MM.1S (cell line): ENCODE measurements at regions not wholly inside any gene's neighbourhood (a gene's known extent, or its start where the extent isn't known, plus 50 kb on each side); places are given as distances from the start of the nearest gene placed in this dataset.

Source experiments
- CTCF ChIP-seq: fragments of 300-600 bp; sonication (generic); IDR thresholded peaks from 2 replicates; pipeline ENCODE4 v1.5.1; 2016; ENCODE audit warnings: antibody characterized with exemption, low read length, mixed read lengths
- EZH2 ChIP-seq: fragments of 300-600 bp; sonication (generic); optimal IDR thresholded peaks from 2 replicates; pipeline ENCODE3; 2017; ENCODE audit warnings: low read depth, mild to moderate bottlenecking, antibody characterized with exemption, low read length, mixed read lengths

- TF ChIP-seq CTCF (no peak), EZH2 (no peak)
These were observed 196.9 kb downstream of the TUSC1 start for GRCh38 chr9:25481372-25481771.
